ENCODE measurements at regions not wholly inside any gene's neighbourhood (a gene's known extent, or its start where the extent isn't known, plus 50 kb on each side); places are given as distances from the start of the nearest gene placed in this dataset.
"Not testable (repeated sequence)": the region's sequence is repeated elsewhere in the genome, so short reads cannot be mapped to it uniquely, and the experiment has no call there.

DNA sequence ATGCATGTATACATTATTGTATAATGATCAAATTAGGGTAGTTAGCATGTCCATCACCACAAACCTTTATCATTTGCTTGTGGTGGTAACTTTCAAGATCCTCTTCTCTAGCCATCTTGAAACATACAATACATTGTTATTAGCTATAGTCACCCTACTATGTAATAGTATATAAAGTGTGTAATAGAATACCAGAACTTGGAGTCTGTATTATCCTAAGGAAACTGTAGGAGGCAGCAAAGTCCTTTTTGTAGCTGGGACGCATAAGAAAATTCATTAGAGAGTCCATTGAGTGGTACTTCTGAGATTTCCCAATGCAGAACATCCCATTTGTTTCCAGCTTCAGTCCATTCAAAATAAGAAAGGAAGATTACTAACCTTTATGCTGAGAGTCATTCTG is 325.9 kb upstream of the LRFN5 start:
- DNase-seq = peak; percentile 1

GRCh38 chr14:41277450-41277849 is 329.2 kb upstream of the LRFN5 start:
- DNase-seq = no peak

- DNase-seq = no peak
These were observed 349.2 kb upstream of the LRFN5 start for GRCh38 chr14:41257476-41257875.

DNA sequence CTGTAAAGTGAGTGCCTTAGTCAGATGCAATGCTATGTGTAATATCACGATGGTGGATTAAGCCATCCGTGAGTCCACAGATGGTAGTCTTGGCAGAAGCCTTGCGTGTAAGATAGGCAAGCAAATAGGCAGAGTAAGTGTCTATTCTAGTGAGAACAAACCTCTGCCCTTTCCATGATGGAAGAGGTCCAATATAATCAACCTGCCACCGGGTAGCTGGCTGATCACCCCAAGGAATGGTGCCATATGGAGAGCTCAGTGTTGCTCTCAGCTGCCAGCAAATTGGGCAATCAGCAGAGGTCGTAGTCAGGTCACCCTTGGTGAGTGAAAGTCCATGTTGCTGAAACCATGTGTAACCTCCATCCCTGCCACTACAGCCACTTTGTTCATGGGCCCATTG is 371.2 kb upstream of the LRFN5 start:
- DNase-seq = no peak

- no peak for DNase-seq
These were observed 376.0 kb upstream of the LRFN5 start for GRCh38 chr14:41230683-41231082.

GRCh38 chr14:41229824-41230223 is 376.9 kb upstream of the LRFN5 start:
- no peak for DNase-seq

DNA sequence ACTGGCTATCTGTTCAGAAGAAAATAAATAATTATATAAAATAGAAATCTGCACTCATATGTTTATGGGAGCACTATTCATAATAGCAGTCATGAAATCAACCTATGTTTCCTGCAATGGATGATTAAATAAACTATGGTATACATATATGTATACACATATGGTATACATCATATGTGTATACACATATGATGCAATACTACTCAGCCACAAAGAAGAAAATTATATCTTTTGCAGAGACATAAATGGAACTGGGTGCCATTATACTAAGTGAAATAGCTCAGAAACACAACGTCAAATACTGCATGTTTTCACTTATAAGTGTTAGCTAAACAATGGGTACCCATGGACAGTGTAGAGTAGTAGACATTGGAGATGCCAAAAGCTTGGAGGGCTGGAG is 381.2 kb upstream of the LRFN5 start:
- DNase-seq = no peak

DNA sequence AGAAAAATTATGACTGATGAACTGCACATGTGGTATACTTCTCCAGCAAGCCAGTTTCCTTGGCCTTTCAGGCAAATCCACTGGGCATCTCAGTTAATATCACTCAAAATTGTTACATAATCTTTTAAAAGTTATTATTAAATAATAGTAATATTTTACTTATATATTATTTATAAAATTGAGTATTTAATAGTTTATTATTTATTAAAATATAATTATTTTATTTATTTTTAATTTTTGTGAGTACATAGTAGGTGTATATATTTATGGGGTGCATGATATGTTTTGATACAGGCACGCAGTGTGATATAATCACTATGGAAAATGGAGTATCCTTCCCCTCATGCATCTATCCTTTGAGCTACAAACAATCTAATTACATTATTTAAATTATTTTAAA is 384.1 kb upstream of the LRFN5 start:
- no peak for DNase-seq

DNA sequence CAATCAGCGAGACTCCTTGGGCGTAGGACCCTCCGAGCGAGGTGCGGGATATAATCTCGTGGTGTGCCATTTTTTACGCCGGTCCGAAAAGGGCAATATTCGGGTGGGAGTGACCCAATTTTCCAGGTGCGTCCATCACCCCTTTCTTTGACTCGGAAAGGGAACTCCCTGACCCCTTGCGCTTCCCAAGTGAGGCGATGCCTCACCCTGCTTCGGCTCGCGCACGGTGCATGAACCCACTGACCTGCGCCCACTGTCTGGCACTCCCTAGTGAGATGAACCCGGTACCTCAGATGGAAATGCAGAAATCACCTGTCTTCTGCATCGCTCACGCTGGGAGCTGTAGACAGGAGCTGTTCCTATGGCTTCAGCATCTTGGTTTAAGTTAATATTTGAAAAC is 391.7 kb upstream of the LRFN5 start:
- DNase-seq = not testable (repeated sequence)

DNA sequence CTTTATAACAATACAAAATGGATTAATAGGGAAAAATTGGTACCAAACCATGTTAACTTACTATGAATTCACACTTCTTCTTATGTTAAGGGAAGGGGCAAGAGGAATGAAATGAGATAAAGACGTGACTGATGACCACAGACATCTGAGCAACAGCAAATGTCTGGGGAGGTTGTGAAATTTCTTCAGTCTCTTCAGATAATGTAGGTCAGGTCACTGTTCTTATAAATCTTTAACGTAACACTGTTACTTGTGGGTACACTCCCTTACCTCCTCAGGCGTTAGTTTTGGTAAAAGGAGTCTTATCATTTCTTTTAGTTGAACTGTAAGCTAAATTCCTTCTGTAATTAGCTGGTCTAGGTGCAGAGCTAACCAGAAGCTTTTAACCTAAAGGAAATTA is 405.0 kb upstream of the LRFN5 start:
- no peak for DNase-seq

DNA sequence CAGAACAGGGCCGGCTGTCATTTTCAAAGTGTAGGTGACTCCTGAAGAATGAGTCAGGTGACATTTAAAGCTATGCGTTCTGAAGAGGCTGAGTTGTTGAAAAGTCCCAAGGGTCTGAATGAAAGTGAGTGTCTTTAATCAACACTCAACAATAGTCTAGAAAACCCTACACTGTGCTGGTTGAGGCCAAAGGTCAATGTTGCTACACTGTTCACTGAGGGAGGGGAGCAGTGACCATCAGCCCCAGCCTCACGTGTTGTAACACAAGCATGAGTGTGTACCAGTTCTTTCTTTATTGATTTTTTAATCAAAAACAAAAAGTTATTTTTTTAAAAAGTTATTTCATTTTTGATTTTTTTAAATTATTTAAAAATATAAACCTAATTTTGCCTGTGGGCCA is 418.8 kb upstream of the LRFN5 start:
- DNase-seq = no peak

GRCh38 chr14:41171045-41171444 is 435.6 kb upstream of the LRFN5 start:
- DNase-seq = no peak

DNA sequence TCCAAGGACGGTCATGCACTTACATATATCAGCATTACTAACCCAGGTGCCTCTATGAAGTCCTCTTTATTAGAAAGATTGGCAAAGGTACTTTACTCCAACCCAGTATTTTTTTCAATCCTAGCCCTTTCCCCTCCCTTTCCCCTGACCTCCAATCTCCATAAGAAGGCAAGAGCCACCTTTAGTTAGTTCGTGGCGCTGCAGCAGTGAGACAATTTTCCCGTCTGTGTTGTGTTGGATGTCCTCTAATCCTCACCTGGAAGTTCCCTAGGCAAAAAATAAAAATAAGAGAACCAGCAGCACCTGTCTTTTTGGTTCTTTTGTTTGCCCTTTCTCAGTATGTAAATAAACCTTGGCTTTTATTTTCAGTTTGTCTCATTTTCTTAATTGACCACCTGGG is 439.6 kb upstream of the LRFN5 start:
- no peak for DNase-seq

DNA sequence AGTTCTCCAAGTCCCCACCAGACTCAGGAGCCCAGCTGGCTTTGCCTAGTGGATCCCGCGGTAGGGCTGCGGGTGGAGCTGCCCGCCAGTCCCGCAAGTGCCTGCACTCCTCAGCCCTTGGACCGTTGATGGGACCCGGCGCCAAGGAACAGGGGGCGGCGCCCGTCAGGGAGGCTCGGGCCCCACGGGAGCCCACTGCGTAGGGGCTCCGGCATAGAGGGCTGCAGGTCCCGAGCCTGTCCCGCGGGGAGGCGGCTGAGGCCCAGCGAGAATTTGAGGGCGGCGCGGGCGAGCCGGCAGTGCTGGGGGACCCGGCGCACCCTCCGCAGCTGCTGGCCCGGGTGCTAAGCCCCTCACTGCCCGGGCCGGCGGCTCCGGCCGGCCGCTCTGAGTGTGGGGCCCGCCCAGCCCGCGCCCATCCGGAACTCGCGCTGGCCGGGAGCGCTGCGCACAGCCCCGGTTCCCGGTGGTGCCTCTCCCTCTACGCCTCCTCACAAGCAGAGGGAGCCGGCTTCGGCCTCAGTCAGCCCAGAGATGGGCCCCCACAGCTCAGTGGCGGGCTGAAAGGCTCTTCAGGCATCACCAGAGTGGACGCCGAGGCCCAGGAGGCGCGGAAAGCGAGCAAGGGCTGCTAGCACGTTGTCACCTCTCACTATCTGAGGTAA is 452.4 kb upstream of the LRFN5 start:
- no peak for DNase-seq

DNA sequence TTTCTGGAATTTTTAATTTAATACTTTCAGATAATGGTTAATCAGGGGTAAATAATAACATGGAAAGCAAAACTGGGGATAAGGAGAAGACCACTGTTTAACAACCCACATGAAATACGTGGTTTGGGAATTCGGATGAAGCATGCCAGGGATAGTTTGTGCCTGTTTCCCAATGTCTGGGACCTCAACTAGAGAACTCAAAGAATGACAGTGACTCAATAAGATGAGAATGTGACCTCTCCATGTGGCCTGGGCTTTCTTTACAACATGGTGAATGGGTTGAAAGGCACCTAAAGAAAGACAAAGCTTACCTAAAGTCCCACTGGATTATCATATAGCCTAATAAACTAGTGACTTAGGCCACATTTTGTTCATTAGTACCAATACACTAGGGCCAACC is 460.3 kb upstream of the LRFN5 start:
- no peak for DNase-seq

DNA sequence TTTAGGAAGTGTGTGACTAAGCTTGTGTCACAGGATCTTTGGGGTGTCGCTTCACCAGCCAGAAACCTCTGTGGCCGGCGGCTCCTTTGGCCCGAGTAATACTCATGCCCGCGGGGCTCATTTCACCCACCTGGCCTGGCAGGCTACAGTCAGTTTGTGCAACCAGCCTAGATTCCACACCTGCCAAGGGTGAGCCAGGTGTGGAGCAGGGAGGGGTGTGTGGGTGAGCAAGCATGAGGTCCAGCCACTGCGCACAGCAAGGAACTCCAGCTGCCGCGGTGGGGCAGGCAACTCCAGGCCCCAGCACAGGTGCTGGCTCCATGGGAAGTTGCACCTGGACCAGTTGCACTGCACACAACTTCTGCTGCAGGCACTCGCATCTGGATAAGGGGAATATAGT is 462.3 kb upstream of the LRFN5 start:
- no peak for DNase-seq

GRCh38 chr14:41137741-41138140 is 468.9 kb upstream of the LRFN5 start:
- no peak for DNase-seq

DNA sequence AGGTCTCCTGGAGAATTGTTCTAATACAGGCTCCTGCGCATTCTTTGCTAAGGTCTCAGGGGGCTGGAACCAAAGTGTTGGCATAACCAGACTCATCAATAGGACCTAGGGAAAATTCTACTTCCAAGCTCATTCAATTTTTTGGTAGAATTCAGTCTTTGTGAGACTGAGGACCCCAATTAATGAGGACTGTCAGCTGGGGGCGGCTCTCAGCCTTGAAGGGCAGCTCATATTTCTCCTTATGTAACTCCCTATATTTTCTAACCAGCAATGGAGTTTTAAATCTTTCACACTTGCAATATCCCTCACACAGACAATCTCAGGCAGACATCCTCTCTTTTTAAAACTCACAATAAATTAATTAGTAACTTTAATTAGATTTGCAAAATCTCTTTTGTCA is 476.4 kb upstream of the LRFN5 start:
- no peak for DNase-seq

- DNase-seq = no peak
These were observed 486.3 kb upstream of the LRFN5 start for GRCh38 chr14:41120402-41120801.

DNA sequence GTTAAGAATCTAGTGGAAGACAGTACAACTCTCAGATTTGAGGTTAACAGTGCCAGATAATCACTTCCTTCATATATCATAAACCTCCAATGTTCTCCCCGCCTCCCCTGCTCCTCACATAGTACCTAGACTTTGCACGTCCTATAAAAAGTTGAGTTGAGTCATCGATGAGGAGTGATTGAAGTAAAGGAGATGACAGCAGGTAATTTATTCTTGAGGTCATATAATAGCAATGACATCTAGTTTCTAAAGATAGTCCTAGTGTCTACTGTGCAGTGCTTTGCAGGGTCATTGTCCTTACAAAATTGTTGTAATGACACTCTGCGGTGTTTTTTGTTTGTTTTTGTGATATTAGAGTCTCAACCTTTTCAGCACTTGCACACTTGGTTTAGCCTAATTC is 510.5 kb upstream of the LRFN5 start:
- no peak for DNase-seq

GRCh38 chr14:41087056-41087455 is 519.6 kb upstream of the LRFN5 start:
- DNase-seq = no peak

GRCh38 chr14:41073544-41073943 is 533.1 kb upstream of the LRFN5 start:
- DNase-seq = no peak

DNA sequence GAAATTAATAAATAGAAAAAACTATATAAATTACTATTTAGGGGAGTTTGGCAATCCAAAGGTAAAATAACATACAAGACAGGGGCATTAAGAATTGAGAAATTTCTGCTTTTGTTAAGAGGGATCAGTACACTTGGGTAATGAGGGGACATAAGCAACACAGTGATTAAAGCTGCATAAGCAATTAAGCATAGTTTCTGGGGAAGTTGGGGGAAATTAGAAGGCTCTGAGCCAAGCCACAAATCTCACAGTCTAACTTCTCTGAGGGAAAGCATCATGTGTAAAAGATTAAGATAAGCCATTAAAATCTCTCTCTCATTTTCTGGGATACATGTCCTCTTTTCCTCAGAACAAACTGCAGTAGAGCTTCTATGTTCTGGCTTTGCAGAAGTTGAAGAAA is 533.9 kb upstream of the LRFN5 start:
- DNase-seq = no peak

GRCh38 chr14:41071351-41071750 is 535.3 kb upstream of the LRFN5 start:
- no peak for DNase-seq

- peak; percentile 91 for DNase-seq
These were observed 543.9 kb upstream of the LRFN5 start for GRCh38 chr14:41062826-41063225.

- DNase-seq = no peak
These were observed 551.1 kb upstream of the LRFN5 start for GRCh38 chr14:41055589-41055988.

Measured in kidney glomerular epithelial cell (primary cell).